Kidney (tissue), 13 donors: ENCODE measurements at regions not wholly inside any gene's neighbourhood (a gene's known extent, or its start where the extent isn't known, plus 50 kb on each side); places are given as distances from the start of the nearest gene placed in this dataset.

Experiments
- DNase-seq, 5 donors: peaks; one replicate each; pipeline ENCODE4 v3.0.0-alpha.2; 2013 to 2020
- FAIRE-seq: peaks from 2 replicates; lab custom pipeline; 2012; peaks lifted over from hg19 to GRCh38; lab: Jason Lieb, UNC
- H3K27ac ChIP-seq, 2 donors: one replicate each; pipeline ENCODE4 v1.7.0; 2013; ENCODE audit warnings: low read depth in 2 of 2, low read length in 2 of 2, inconsistent platforms in 1 of 2
- H3K27me3 ChIP-seq: one replicate; pipeline ENCODE4 v1.7.1; 2013; ENCODE audit warnings: low read length, inconsistent platforms; ENCODE audit not compliant: control insufficient read depth, insufficient read depth
- H3K36me3 ChIP-seq, 3 donors: one replicate each; pipeline versions ENCODE4 v1.7.0 to v1.7.1; 2013; ENCODE audit warnings: low read length in 3 of 3, control low read depth in 1 of 3, inconsistent platforms in 1 of 3; ENCODE audit not compliant: insufficient read depth in 3 of 3, control insufficient read depth in 2 of 3
- H3K4me1 ChIP-seq, 3 donors: one replicate each; pipeline versions ENCODE4 v1.7.0 to v1.7.1; 2013; ENCODE audit warnings: low read length in 3 of 3, inconsistent platforms in 1 of 3, low read depth in 1 of 3; ENCODE audit not compliant: control insufficient read depth in 2 of 3, insufficient read depth in 2 of 3
- H3K4me3 ChIP-seq, 3 donors: one replicate each; pipeline versions ENCODE4 v1.7.0 to v1.8.1; 2013; ENCODE audit warnings: low read length in 3 of 3, control low read depth in 1 of 3, inconsistent platforms in 1 of 3
- H3K9ac ChIP-seq, 3 donors: one replicate each; pipeline versions ENCODE4 v1.7.0 to v1.7.1; 2013; ENCODE audit warnings: low read length in 3 of 3, control low read depth in 1 of 3, inconsistent platforms in 1 of 3
- H3K9me3 ChIP-seq, 3 donors: one replicate each; pipeline versions ENCODE4 v1.7.0 to v1.7.1; 2013; ENCODE audit warnings: low read length in 3 of 3, control low read depth in 1 of 3, inconsistent platforms in 1 of 3; ENCODE audit not compliant: control insufficient read depth in 2 of 3, insufficient read depth in 1 of 3
- intact Hi-C: fragments of 100-400 bp; cut with DNase I; formaldehyde crosslinking; loops from one replicate; pipeline ENCODE4 v1.11.1; 2022
- TF ChIP-seq, protein P1 (sequence below): IDR thresholded peaks from 3 replicates; pipeline ENCODE4 v1.5.1; 2012; ENCODE audit warnings: mild to moderate bottlenecking, moderate library complexity, borderline replicate concordance; ENCODE audit not compliant: insufficient read depth; ENCODE audit errors: extremely low read depth
- donor health status: control.
- donor health status: control.
- donor health status: control.
- donor health status: control.
- donor health status: control.
- donor health status: DM: yes; HTN: yes; CAD: no.
- donor health status: Normal renal cell carcinoma (clear cell type).

GRCh38 chr13:87903553-87903952, 232.4 kb downstream of the SLITRK5 start:
- H3K27ac ChIP-seq: no peak overlapping the region
- H3K36me3 ChIP-seq: no peaks in the 10 kb centered on the region
- intact Hi-C loops: no loop called here
- FAIRE-seq (no peak), DNase-seq (no peak)
- TF ChIP-seq, protein P1, sequence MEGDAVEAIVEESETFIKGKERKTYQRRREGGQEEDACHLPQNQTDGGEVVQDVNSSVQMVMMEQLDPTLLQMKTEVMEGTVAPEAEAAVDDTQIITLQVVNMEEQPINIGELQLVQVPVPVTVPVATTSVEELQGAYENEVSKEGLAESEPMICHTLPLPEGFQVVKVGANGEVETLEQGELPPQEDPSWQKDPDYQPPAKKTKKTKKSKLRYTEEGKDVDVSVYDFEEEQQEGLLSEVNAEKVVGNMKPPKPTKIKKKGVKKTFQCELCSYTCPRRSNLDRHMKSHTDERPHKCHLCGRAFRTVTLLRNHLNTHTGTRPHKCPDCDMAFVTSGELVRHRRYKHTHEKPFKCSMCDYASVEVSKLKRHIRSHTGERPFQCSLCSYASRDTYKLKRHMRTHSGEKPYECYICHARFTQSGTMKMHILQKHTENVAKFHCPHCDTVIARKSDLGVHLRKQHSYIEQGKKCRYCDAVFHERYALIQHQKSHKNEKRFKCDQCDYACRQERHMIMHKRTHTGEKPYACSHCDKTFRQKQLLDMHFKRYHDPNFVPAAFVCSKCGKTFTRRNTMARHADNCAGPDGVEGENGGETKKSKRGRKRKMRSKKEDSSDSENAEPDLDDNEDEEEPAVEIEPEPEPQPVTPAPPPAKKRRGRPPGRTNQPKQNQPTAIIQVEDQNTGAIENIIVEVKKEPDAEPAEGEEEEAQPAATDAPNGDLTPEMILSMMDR: no peak
- no peaks in the 10 kb centered on the region for H3K4me1 ChIP-seq
- no peak overlapping the region for H3K9ac ChIP-seq
- H3K27me3 ChIP-seq: no peaks in the 10 kb centered on the region
- no peaks in the 10 kb centered on the region for H3K9me3 ChIP-seq
- H3K4me3 ChIP-seq: no peak overlapping the region

- H3K9me3 ChIP-seq: no peaks in the 10 kb centered on the region
- H3K4me3 ChIP-seq: no peak overlapping the region
- no peaks in the 10 kb centered on the region for H3K4me1 ChIP-seq
- no peaks in the 10 kb centered on the region for H3K36me3 ChIP-seq
- FAIRE-seq: no peak
- no peak overlapping the region for H3K9ac ChIP-seq
- DNase-seq: no peak
- intact Hi-C loops: no loop called here
- H3K27me3 ChIP-seq: no peaks in the 10 kb centered on the region
- TF ChIP-seq, protein P1: no peak
- no peak overlapping the region for H3K27ac ChIP-seq
Measured at GRCh38 chr13:87906411-87906810, 235.2 kb downstream of the SLITRK5 start.

DNA sequence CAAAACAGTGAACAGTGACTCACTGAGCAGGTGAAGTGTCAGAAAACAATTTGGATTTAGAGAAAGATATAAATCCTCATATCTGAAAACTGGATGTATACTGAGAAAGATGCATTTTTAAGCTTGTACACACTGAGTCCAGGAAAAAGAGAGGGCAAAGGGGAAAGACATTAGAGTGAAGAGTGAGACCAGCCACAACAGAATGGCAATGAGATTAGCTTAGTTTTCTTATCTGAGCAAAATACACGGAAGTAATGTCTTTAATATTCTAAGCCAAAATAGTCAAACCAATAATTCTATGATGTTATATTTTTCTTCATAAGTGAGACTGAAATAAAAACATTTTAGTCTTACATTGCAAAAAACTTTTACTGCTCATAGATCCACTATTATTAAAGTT, 236.0 kb downstream of the SLITRK5 start:
- TF ChIP-seq, protein P1: no peak
- no peak for DNase-seq
- Histone ChIP-seq H3K9me3 (no peaks in the 10 kb centered on the region), H3K4me3 (no peak overlapping the region), H3K4me1 (no peaks in the 10 kb centered on the region), H3K36me3 (no peaks in the 10 kb centered on the region), H3K27ac (no peak overlapping the region), H3K9ac (no peak overlapping the region), H3K27me3 (no peaks in the 10 kb centered on the region)
- no peak for FAIRE-seq
- intact Hi-C loops: no loop called here

GRCh38 chr13:87919956-87920355, 248.8 kb downstream of the SLITRK5 start:
- Histone ChIP-seq H3K27ac (no peak overlapping the region), H3K36me3 (no peaks in the 10 kb centered on the region), H3K4me1 (no peaks in the 10 kb centered on the region), H3K9me3 (no peaks in the 10 kb centered on the region), H3K9ac (no peak overlapping the region), H3K4me3 (no peak overlapping the region), H3K27me3 (no peaks in the 10 kb centered on the region)
- no peak for FAIRE-seq
- intact Hi-C loops: no loop called here
- TF ChIP-seq, protein P1: no peak
- no peak for DNase-seq
